PC-9 (cell line): ENCODE measurements at regions not wholly inside any gene's neighbourhood (a gene's known extent, or its start where the extent isn't known, plus 50 kb on each side); places are given as distances from the start of the nearest gene placed in this dataset.

ENCODE experiments used
- BruUV-seq: library from RNA; stranded (reverse); fragments of 400-500 nt; replicated peaks from 2 replicates; lab custom pipeline; 2021; lab: Mats Ljungman, UMichigan
- CTCF ChIA-PET: fragments of 300-600 bp; sonication (Branson Sonifier 250); formaldehyde crosslinking; loops from one replicate; lab custom pipeline; 2022; ENCODE audit warnings: antibody characterized with exemption; lab: Charles Lee
- POLR2A ChIA-PET: fragments of 300-600 bp; sonication (Branson Sonifier 250); formaldehyde crosslinking; loops from one replicate; lab custom pipeline; 2022; ENCODE audit warnings: antibody characterized with exemption; ENCODE audit not compliant: unreplicated experiment; lab: Charles Lee
- DNase-seq, 2 experiments: peaks; one replicate each; pipeline versions ENCODE4 v3.0.0 to v3.0.0-alpha.2; 2015 to 2022; ENCODE audit warnings: mixed read lengths in 1 of 2
- H2AFZ ChIP-seq: fragments of 200-600 bp; sonication (generic); 2 replicates; pipeline ENCODE4 v1.8.1; 2017; ENCODE audit warnings: antibody characterized with exemption
- H3F3A ChIP-seq: fragments of 200-600 bp; sonication (generic); 2 replicates; pipeline ENCODE4 v1.8.1; 2017; ENCODE audit warnings: antibody characterized with exemption, mild to moderate bottlenecking, low read depth; ENCODE audit not compliant: insufficient read depth
- H3K27ac ChIP-seq: fragments of 200-600 bp; sonication (generic); 2 replicates; pipeline ENCODE4 v1.6.1; 2016; ENCODE audit warnings: mixed run types
- H3K27me3 ChIP-seq: fragments of 200-600 bp; sonication (generic); 2 replicates; pipeline ENCODE4 v1.6.1; 2016; ENCODE audit warnings: low read depth, mixed run types; ENCODE audit not compliant: insufficient read depth
- H3K36me3 ChIP-seq: fragments of 200-600 bp; sonication (generic); 2 replicates; pipeline ENCODE4 v1.6.1; 2016; ENCODE audit warnings: low read depth, mixed run types
- H3K4me1 ChIP-seq: fragments of 200-600 bp; sonication (generic); replicated peaks from 2 replicates; pipeline ENCODE4 v1.6.1; 2016; ENCODE audit warnings: mixed run types; ENCODE audit not compliant: insufficient read depth
- H3K4me2 ChIP-seq: fragments of 200-600 bp; sonication (generic); 2 replicates; pipeline ENCODE4 v1.6.1; 2017; ENCODE audit warnings: mixed run types
- H3K4me3 ChIP-seq: fragments of 200-600 bp; sonication (generic); 2 replicates; pipeline ENCODE4 v1.6.1; 2016; ENCODE audit warnings: mixed run types
- H3K79me2 ChIP-seq: fragments of 200-600 bp; sonication (generic); 2 replicates; pipeline ENCODE4 v1.6.1; 2017; ENCODE audit warnings: low read depth, mixed run types
- H3K9me2 ChIP-seq: fragments of 200-600 bp; sonication (generic); 2 replicates; pipeline ENCODE4 v1.8.1; 2017; ENCODE audit warnings: mild to moderate bottlenecking; ENCODE audit not compliant: insufficient read depth
- H3K9me3 ChIP-seq: fragments of 200-600 bp; sonication (generic); 2 replicates; pipeline ENCODE4 v1.8.1; 2016; ENCODE audit warnings: low read depth; ENCODE audit not compliant: insufficient read depth
- H4K20me1 ChIP-seq: fragments of 200-600 bp; sonication (generic); 2 replicates; pipeline ENCODE4 v1.8.1; 2017; ENCODE audit not compliant: insufficient read depth
- EZH2 ChIP-seq: fragments of 200-600 bp; sonication (generic); IDR thresholded peaks from 2 replicates; pipeline ENCODE4 v1.8.0; 2017; ENCODE audit warnings: antibody characterized with exemption, low read depth
- intact Hi-C: fragments of 100-400 bp; cut with micrococcal nuclease; formaldehyde crosslinking; loops from one replicate; pipeline ENCODE4 v1.10.0; 2022; ENCODE audit not compliant: unreplicated experiment
- TF ChIP-seq, protein P1 (sequence below): fragments of 200-600 bp; sonication (generic); conservative IDR thresholded peaks from 2 replicates; pipeline ENCODE4 v1.6.1; 2017; ENCODE audit warnings: mixed run types, antibody characterized with exemption, mild to moderate bottlenecking, moderate library complexity

DNA sequence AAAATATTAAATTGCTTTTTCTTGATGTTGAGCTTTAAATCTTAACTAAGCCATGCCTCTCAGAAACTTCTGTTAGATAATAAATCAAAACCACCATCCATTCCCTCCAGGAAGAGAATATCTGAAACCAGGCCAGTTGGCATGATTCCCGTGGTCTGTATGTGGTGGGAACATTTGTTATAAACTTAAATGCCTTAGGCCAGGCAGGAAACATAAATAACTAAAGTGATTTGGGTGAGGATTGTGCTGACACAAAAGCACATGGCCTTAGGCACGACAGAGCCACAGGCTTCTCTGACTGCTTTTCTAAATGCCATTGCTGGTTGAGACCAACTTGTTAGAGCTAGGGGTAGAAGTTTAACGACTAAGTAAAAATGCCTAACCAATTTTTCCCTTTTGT is 255.9 kb downstream of the GABRG2 start:
- Histone ChIP-seq H3K36me3 (no peaks in the 10 kb centered on the region), H3K4me3 (no peak overlapping the region), H4K20me1 (no peaks in the 10 kb centered on the region), H3F3A (no peaks in the 10 kb centered on the region), H3K9me2 (no peaks in the 10 kb centered on the region), H3K4me2 (no peak overlapping the region), H3K9me3 (no peaks in the 10 kb centered on the region), H3K27ac (no peak overlapping the region), H3K4me1 (no peaks in the 10 kb centered on the region), H3K27me3 (no peaks in the 10 kb centered on the region), H2AFZ (no peak overlapping the region; the same call in 1 of the 2 replicates), H3K79me2 (no peaks in the 10 kb centered on the region)
- no peak for DNase-seq
- intact Hi-C loops = no loop called here
- ChIA-PET CTCF (no interaction called here), POLR2A (no interaction called here)
- TF ChIP-seq, protein P1, sequence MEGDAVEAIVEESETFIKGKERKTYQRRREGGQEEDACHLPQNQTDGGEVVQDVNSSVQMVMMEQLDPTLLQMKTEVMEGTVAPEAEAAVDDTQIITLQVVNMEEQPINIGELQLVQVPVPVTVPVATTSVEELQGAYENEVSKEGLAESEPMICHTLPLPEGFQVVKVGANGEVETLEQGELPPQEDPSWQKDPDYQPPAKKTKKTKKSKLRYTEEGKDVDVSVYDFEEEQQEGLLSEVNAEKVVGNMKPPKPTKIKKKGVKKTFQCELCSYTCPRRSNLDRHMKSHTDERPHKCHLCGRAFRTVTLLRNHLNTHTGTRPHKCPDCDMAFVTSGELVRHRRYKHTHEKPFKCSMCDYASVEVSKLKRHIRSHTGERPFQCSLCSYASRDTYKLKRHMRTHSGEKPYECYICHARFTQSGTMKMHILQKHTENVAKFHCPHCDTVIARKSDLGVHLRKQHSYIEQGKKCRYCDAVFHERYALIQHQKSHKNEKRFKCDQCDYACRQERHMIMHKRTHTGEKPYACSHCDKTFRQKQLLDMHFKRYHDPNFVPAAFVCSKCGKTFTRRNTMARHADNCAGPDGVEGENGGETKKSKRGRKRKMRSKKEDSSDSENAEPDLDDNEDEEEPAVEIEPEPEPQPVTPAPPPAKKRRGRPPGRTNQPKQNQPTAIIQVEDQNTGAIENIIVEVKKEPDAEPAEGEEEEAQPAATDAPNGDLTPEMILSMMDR = no peak
- no peak for TF ChIP-seq EZH2
- no TSS peak for BruUV-seq

DNA sequence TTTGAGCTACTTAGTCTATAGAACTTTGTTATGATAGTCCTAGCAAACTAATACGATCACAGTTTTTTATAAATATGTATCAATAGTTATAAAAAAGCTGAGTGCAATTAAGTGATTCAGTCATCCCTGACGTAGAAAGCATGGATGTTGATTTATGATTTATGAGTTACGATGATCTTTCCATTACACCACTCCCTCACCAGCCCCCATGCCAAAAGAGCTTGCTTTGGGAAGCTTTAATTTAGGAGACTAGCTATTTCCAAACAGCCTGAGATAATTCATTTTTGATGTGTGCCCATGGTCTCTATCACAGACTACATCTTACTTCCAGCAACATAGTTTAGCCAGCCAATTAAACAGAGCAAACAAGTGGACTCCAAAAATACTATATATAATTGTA is 256.8 kb downstream of the GABRG2 start:
- no peaks in the 10 kb centered on the region for H3K36me3 ChIP-seq
- no peak for TF ChIP-seq EZH2
- TF ChIP-seq, protein P1 = no peak
- H3K79me2 ChIP-seq = no peaks in the 10 kb centered on the region
- no peaks in the 10 kb centered on the region for H4K20me1 ChIP-seq
- no peaks in the 10 kb centered on the region for H3K9me2 ChIP-seq
- no peaks in the 10 kb centered on the region for H3K27me3 ChIP-seq
- POLR2A ChIA-PET = no interaction called here
- no TSS peak for BruUV-seq
- CTCF ChIA-PET = no interaction called here
- no peaks in the 10 kb centered on the region for H3K9me3 ChIP-seq
- H3K4me1 ChIP-seq = no peaks in the 10 kb centered on the region
- H3K27ac ChIP-seq = no peak overlapping the region
- DNase-seq = no peak
- H2AFZ ChIP-seq = no peak overlapping the region
- H3F3A ChIP-seq = no peaks in the 10 kb centered on the region
- no peak overlapping the region for H3K4me3 ChIP-seq
- H3K4me2 ChIP-seq = no peak overlapping the region
- intact Hi-C loops = no loop called here

DNA sequence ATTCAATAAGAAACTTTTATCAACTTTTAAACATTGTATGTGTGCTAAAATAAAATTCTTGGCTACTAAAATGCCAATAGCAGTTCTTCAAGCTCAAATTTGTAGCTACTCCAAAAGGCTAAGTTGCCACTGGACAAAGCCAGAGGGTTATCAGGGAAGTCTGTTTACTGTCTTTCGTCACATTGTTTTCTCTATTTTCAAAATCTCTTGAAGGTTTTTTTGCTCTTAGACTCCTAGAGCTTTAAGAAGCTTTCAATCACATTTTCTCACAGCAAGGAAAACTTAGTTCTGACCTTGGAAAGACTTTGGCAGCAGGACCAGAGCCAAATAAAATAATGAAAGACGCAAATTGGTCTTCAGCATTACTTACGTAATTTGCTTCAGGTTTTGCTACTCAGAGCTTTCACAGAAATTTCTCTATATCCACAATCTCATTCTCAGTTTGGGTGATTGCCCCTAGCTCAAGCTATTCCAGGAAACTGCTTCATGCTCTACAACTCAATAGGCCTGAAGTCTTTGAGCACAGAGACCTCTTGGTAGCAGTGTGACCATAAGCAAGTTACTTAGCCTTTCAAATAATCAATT is 257.7 kb downstream of the GABRG2 start:
- Histone ChIP-seq H3K9me2 (no peaks in the 10 kb centered on the region), H3K4me1 (no peaks in the 10 kb centered on the region), H3F3A (no peaks in the 10 kb centered on the region), H3K27ac (no peak overlapping the region), H3K4me2 (no peak overlapping the region), H2AFZ (no peak overlapping the region), H3K27me3 (no peaks in the 10 kb centered on the region), H3K9me3 (no peaks in the 10 kb centered on the region), H3K79me2 (no peaks in the 10 kb centered on the region), H3K36me3 (no peaks in the 10 kb centered on the region), H3K4me3 (no peak overlapping the region), H4K20me1 (no peaks in the 10 kb centered on the region)
- POLR2A ChIA-PET = no interaction called here
- TF ChIP-seq EZH2 = no peak
- TF ChIP-seq, protein P1 = no peak
- intact Hi-C loops = no loop called here
- no TSS peak for BruUV-seq
- CTCF ChIA-PET = no interaction called here
- DNase-seq = no peak
